ENCODE measurements at regions not wholly inside any gene's neighbourhood (a gene's known extent, or its start where the extent isn't known, plus 50 kb on each side); places are given as distances from the start of the nearest gene placed in this dataset.

GRCh38 chr3:28916713-28917499 is 364.0 kb upstream of the RBMS3 start:
- TF ChIP-seq, protein P1, sequence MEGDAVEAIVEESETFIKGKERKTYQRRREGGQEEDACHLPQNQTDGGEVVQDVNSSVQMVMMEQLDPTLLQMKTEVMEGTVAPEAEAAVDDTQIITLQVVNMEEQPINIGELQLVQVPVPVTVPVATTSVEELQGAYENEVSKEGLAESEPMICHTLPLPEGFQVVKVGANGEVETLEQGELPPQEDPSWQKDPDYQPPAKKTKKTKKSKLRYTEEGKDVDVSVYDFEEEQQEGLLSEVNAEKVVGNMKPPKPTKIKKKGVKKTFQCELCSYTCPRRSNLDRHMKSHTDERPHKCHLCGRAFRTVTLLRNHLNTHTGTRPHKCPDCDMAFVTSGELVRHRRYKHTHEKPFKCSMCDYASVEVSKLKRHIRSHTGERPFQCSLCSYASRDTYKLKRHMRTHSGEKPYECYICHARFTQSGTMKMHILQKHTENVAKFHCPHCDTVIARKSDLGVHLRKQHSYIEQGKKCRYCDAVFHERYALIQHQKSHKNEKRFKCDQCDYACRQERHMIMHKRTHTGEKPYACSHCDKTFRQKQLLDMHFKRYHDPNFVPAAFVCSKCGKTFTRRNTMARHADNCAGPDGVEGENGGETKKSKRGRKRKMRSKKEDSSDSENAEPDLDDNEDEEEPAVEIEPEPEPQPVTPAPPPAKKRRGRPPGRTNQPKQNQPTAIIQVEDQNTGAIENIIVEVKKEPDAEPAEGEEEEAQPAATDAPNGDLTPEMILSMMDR (IDR thresholded peaks at IDR 0.05) = peak; percentile 54 to 66 (median 65)
- no peaks in the 10 kb centered on the region for H3K36me3 ChIP-seq
- H3K9me3 ChIP-seq = no peaks in the 10 kb centered on the region
- peak in 1 of 2 donors; percentile 88 for DNase-seq (ENCODE audit: low spot score in 2 of 2)
- no peaks in the 10 kb centered on the region for H3K27me3 ChIP-seq
- H3K4me3 ChIP-seq = peak overlapping the region in 1 of 2 donors; percentile 55
- intact Hi-C loops (cut with DNase I) = loop anchor here (2.0 to 5.0 kb wide), 3 partner anchors 150 to 848 kb away; partner anchors contain the start of gene RBMS3
- H3K27ac ChIP-seq = peak overlapping the region; percentile 72 to 79
- peaks cover 0 to 8% of the 10 kb centered on the region in 2 donors for H3K4me1 ChIP-seq

DNA sequence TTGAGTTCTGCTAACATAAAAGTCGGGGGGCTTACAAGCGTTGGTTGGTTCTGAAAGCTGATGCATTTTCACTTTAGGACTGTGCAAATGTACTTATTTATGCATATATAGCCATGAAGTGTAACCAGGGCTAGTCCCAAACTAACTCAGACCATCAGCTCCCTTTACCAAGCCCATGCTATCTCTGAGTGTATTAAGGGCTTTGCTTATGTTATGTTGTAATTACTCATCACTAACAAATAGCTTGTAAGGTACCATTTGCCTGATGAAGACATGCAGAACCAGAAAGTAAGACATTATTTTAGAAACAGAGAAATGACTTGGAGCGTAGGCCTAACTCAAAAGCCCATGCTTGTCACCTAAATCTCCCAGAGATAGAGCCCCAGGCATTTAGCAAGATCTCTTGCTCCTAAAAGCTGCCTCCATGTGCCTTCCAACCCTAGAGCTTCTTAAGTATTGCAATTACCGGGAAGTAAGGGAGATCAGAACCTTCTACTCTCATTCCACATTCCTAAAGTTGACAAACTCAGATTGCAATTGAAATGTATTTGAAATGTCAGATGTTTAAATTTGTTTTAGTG is 362.9 kb upstream of the RBMS3 start:
- Histone ChIP-seq H3K36me3 (no peaks in the 10 kb centered on the region), H3K27ac (peak overlapping the region in 1 of 2 donors; percentile 30), H3K4me1 (peaks cover 0 to 8% of the 10 kb centered on the region in 2 donors), H3K27me3 (no peaks in the 10 kb centered on the region), H3K9me3 (no peaks in the 10 kb centered on the region), H3K4me3 (no peak overlapping the region)
- no peak for DNase-seq (ENCODE audit: low spot score in 2 of 2)
- TF ChIP-seq, protein P1 (IDR thresholded peaks at IDR 0.05) = no peak
- intact Hi-C loops (cut with DNase I) = loop anchor here (2.0 to 5.0 kb wide), 3 partner anchors 149 to 847 kb away; partner anchors contain the start of gene RBMS3

DNA sequence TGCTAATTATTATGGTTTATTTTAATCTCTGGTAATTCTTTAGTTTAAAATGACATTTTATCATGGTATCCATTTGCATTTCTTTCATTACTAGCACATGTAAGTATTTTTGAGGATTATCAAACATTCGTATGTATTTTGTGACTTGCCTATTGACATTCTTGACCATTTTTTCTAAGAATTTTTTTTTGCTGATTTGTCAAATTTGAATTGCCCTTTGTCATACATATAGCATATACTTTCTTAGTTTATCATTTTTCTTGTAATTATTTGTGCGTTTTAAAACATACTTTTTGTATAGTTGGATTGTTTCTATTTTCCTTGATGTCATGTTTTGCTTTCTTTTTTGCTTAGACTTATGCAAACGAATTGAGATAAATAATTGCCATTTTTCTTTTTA is 358.5 kb upstream of the RBMS3 start:
- no peaks in the 10 kb centered on the region for H3K4me1 ChIP-seq
- no peaks in the 10 kb centered on the region for H3K9me3 ChIP-seq
- DNase-seq (ENCODE audit: low spot score in 2 of 2) = no peak
- H3K36me3 ChIP-seq = no peaks in the 10 kb centered on the region
- no peaks in the 10 kb centered on the region for H3K27me3 ChIP-seq
- H3K27ac ChIP-seq = no peak overlapping the region
- H3K4me3 ChIP-seq = no peak overlapping the region
- intact Hi-C loops (cut with DNase I) = no loop called here
- TF ChIP-seq, protein P1 (IDR thresholded peaks at IDR 0.05) = no peak

- H3K4me1 ChIP-seq = no peaks in the 10 kb centered on the region
- no peaks in the 10 kb centered on the region for H3K9me3 ChIP-seq
- intact Hi-C loops (cut with DNase I) = no loop called here
- no peak overlapping the region for H3K27ac ChIP-seq
- no peaks in the 10 kb centered on the region for H3K27me3 ChIP-seq
- DNase-seq (ENCODE audit: low spot score in 2 of 2) = no peak
- H3K36me3 ChIP-seq = no peaks in the 10 kb centered on the region
- no peak overlapping the region for H3K4me3 ChIP-seq
- TF ChIP-seq, protein P1 (IDR thresholded peaks at IDR 0.05) = no peak
Observed at GRCh38 chr3:28923994-28924393, 356.9 kb upstream of the RBMS3 start.

DNA sequence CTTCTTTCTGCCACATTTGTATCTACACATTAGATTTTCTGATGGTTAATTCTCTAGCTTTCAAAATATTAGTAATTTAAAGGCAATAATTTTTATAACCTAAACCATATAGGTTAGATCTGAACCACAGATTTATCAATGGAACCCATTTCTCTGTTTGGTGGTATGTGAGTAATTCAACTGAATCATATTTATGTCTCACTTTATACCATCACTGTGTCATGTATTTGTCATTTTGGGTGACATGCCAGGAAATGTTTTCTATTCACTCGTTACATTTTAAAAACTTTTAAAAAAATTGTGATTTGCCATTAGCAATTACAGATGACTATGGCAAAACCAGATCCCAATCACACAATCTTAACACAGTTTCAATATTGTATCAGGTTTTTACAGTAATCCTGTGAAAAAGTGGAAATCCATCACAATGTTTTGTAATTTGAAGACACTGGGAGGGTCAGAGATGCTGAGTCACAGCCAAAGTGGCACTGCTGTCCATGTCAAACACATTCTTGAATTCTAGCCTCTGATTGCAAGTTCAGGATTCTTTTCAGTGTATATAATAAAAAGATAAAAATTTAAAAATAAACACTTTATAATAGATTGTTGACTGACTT is 356.0 kb upstream of the RBMS3 start:
- TF ChIP-seq, protein P1 (IDR thresholded peaks at IDR 0.05) = no peak
- no peak for DNase-seq (ENCODE audit: low spot score in 2 of 2)
- Histone ChIP-seq H3K4me1 (no peaks in the 10 kb centered on the region), H3K36me3 (no peaks in the 10 kb centered on the region), H3K9me3 (no peaks in the 10 kb centered on the region), H3K4me3 (no peak overlapping the region), H3K27ac (no peak overlapping the region), H3K27me3 (no peaks in the 10 kb centered on the region)
- intact Hi-C loops (cut with DNase I) = no loop called here

Data from ascending aorta (tissue), 2 donors.